Right forelimb (tissue), 1 donor: ENCODE measurements at regions not wholly inside any gene's neighbourhood (a gene's known extent, or its start where the extent isn't known, plus 50 kb on each side); places are given as distances from the start of the nearest gene placed in this dataset.
"Not testable (repeated sequence)": the region's sequence is repeated elsewhere in the genome, so short reads cannot be mapped to it uniquely, and the experiment has no call there.

Source experiments
- DNase-seq: peaks from one replicate; pipeline ENCODE4 v3.0.0-alpha.2; 2018

- no peak for DNase-seq
Observed at GRCh38 chr5:19285286-19285685, 702.7 kb downstream of the CDH18 start.

- not testable (repeated sequence) for DNase-seq
Observed at GRCh38 chr5:19287548-19288277, 700.3 kb downstream of the CDH18 start.

- not testable (repeated sequence) for DNase-seq
Observed at GRCh38 chr5:19288311-19288710, 699.7 kb downstream of the CDH18 start.

- no peak for DNase-seq
Observed at GRCh38 chr5:19297934-19298333, 690.1 kb downstream of the CDH18 start.

GRCh38 chr5:19301271-19301670, 686.7 kb downstream of the CDH18 start:
- no peak for DNase-seq

GRCh38 chr5:19314840-19315239, 673.2 kb downstream of the CDH18 start:
- no peak for DNase-seq

- no peak for DNase-seq
Observed at GRCh38 chr5:19319252-19319651, 668.7 kb downstream of the CDH18 start.

GRCh38 chr5:19322716-19323485, 665.1 kb downstream of the CDH18 start:
- DNase-seq, result no peak

GRCh38 chr5:19334278-19334677, 653.7 kb downstream of the CDH18 start:
- no peak for DNase-seq

- DNase-seq, result no peak
Observed at GRCh38 chr5:19342942-19343341, 645.1 kb downstream of the CDH18 start.

GRCh38 chr5:19352120-19352519, 635.9 kb downstream of the CDH18 start:
- DNase-seq, result no peak

- no peak for DNase-seq
Observed at GRCh38 chr5:19369048-19369447, 619.0 kb downstream of the CDH18 start.

- no peak for DNase-seq
Observed at GRCh38 chr5:19369561-19369960, 618.4 kb downstream of the CDH18 start.

- DNase-seq, result no peak
Observed at GRCh38 chr5:19370655-19371386, 617.2 kb downstream of the CDH18 start.

GRCh38 chr5:19388391-19388790, 599.6 kb downstream of the CDH18 start:
- DNase-seq, result no peak

GRCh38 chr5:19401032-19401431, 587.0 kb downstream of the CDH18 start:
- DNase-seq, result no peak

GRCh38 chr5:19406576-19407365, 581.2 kb downstream of the CDH18 start:
- no peak for DNase-seq

GRCh38 chr5:19408149-19408548, 579.9 kb downstream of the CDH18 start:
- DNase-seq, result no peak

- DNase-seq, result no peak
Observed at GRCh38 chr5:19411936-19412335, 576.1 kb downstream of the CDH18 start.
